MCF 10A (cell line): ENCODE measurements at regions not wholly inside any gene's neighbourhood (a gene's known extent, or its start where the extent isn't known, plus 50 kb on each side); places are given as distances from the start of the nearest gene placed in this dataset.

Experiments
- BruUV-seq: library from RNA; stranded (reverse); fragments of 400-500 nt; replicated peaks from 2 replicates; lab custom pipeline; 2021; lab: Mats Ljungman, UMichigan
- CTCF ChIA-PET: fragments of 300-600 bp; sonication (Branson Sonifier 250); formaldehyde crosslinking; extraction: SDS; loops from one replicate; lab custom pipeline; 2021; ENCODE audit warnings: antibody characterized with exemption, inconsistent platforms; lab: Yijun Ruan, JAX
- POLR2A ChIA-PET: fragments of 300-600, 350-650 bp; sonication (Branson Sonifier 250); formaldehyde crosslinking; extraction: SDS; loops from one replicate; lab custom pipeline; 2020; ENCODE audit warnings: antibody characterized with exemption, inconsistent platforms; lab: Yijun Ruan, JAX
- DNase-seq: peaks from one replicate; pipeline ENCODE4 v3.0.0-alpha.2; 2018; ENCODE audit not compliant: unreplicated experiment
- H3K27ac Mint-ChIP-seq: one replicate; pipeline ENCODE4 v1.8.0; 2022; ENCODE audit warnings: mild to moderate bottlenecking, low read depth, mixed read lengths; ENCODE audit not compliant: unreplicated experiment
- H3K27me3 Mint-ChIP-seq: one replicate; pipeline ENCODE4 v1.8.0; 2022; ENCODE audit warnings: mixed read lengths; ENCODE audit not compliant: insufficient read depth, unreplicated experiment
- H3K36me3 Mint-ChIP-seq: one replicate; pipeline ENCODE4 v1.8.0; 2022; ENCODE audit warnings: mild to moderate bottlenecking, moderate library complexity, mixed read lengths; ENCODE audit not compliant: insufficient read depth, unreplicated experiment
- H3K4me1 Mint-ChIP-seq: one replicate; pipeline ENCODE4 v1.8.0; 2022; ENCODE audit warnings: mixed read lengths; ENCODE audit not compliant: insufficient read depth, unreplicated experiment
- H3K4me3 Mint-ChIP-seq: one replicate; pipeline ENCODE4 v1.8.0; 2022; ENCODE audit warnings: mild to moderate bottlenecking, moderate library complexity, mixed read lengths; ENCODE audit not compliant: unreplicated experiment
- H3K9me3 Mint-ChIP-seq: one replicate; pipeline ENCODE4 v1.8.0; 2022; ENCODE audit warnings: mixed read lengths; ENCODE audit not compliant: unreplicated experiment
- intact Hi-C: fragments of 100-400 bp; cut with micrococcal nuclease; formaldehyde crosslinking; loops from 2 replicates; pipeline ENCODE4 v1.14.1; 2022
- TF ChIP-seq, protein P1 (sequence below): fragments of 200-600 bp; IDR thresholded peaks from one replicate; pipeline ENCODE4 v1.8.0; 2022; ENCODE audit warnings: antibody characterized with exemption, mild to moderate bottlenecking; ENCODE audit not compliant: unreplicated experiment

DNA sequence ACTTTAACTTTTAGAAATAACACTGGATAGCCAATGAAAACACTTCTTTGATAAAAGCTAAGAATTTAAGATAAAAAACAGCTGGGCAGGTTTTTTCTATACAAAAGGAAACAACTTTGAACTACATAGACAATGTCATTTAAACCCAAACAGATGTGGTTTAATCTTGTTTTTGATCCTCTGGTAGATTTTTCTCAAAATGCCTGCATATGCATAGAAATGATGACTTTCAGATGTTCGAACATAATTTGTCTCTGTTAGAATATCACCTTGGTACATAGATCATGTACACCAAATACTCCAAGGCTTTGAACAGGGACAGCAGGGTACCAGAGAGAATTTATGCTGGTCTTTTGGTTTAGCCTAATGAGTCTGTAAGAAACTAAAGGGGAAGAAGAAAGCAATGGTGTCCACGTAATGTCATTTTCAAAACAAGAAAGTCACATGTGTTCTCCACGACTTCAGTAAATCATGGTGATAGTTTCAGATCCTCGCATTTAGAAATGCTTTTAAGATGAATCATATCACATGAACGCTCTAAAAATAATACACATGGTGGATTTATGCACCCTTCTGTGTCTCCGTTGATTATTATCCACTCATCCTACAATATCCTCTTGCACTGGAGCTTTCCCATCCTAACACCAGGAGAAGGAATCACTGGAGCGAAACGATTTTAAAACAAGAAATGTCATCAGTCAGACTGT is 160.1 kb upstream of the PDZRN3 start:
- H3K9me3 Mint-ChIP-seq, result no peaks in the 10 kb centered on the region
- H3K36me3 Mint-ChIP-seq, result no peaks in the 10 kb centered on the region
- ChIA-PET POLR2A (no interaction called here), CTCF (interaction anchor here (0.6 to 1.2 kb wide), 3 partner anchors 254 to 277 kb away, joined by 3 to 4 read pairs (median 4); no protein-coding TSS in a partner anchor)
- intact Hi-C loops, result no loop called here
- peaks cover 21% of the 10 kb centered on the region for H3K4me1 Mint-ChIP-seq
- DNase-seq, result no peak
- no peak overlapping the region for H3K4me3 Mint-ChIP-seq
- BruUV-seq, result no TSS peak
- H3K27ac Mint-ChIP-seq, result no peak overlapping the region
- no peaks in the 10 kb centered on the region for H3K27me3 Mint-ChIP-seq
- TF ChIP-seq, protein P1, sequence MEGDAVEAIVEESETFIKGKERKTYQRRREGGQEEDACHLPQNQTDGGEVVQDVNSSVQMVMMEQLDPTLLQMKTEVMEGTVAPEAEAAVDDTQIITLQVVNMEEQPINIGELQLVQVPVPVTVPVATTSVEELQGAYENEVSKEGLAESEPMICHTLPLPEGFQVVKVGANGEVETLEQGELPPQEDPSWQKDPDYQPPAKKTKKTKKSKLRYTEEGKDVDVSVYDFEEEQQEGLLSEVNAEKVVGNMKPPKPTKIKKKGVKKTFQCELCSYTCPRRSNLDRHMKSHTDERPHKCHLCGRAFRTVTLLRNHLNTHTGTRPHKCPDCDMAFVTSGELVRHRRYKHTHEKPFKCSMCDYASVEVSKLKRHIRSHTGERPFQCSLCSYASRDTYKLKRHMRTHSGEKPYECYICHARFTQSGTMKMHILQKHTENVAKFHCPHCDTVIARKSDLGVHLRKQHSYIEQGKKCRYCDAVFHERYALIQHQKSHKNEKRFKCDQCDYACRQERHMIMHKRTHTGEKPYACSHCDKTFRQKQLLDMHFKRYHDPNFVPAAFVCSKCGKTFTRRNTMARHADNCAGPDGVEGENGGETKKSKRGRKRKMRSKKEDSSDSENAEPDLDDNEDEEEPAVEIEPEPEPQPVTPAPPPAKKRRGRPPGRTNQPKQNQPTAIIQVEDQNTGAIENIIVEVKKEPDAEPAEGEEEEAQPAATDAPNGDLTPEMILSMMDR, result no peak

DNA sequence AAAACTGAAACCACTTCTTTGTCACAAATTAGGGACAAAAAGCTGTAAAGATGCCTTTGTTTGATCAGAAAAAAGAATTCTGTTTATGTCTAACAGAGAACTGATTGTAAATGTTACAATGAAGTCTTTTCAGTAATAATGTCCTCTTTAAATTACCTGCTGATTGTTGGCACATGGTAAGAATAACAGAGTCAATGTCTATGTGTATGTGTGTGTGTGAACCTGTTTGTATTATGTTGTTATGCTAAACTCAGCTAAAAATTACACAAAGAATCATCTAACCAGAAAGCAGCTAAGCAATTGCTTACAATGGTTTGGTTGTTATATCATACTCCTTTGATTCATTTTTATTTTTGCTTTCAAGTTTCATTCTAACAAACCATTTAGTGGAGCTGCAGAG is 159.1 kb upstream of the PDZRN3 start:
- Mint-ChIP-seq H3K27ac (no peak overlapping the region), H3K36me3 (no peaks in the 10 kb centered on the region), H3K4me1 (peaks cover 21% of the 10 kb centered on the region), H3K4me3 (no peak overlapping the region), H3K27me3 (no peaks in the 10 kb centered on the region), H3K9me3 (no peaks in the 10 kb centered on the region)
- TF ChIP-seq, protein P1, result no peak
- ChIA-PET POLR2A (no interaction called here), CTCF (interaction anchor here (1.2 kb wide), 1 partner anchor 253 kb away, joined by 3 read pairs; no protein-coding TSS in a partner anchor)
- DNase-seq, result no peak
- BruUV-seq, result no TSS peak
- intact Hi-C loops, result no loop called here

- intact Hi-C loops, result no loop called here
- Mint-ChIP-seq H3K27me3 (no peaks in the 10 kb centered on the region), H3K27ac (no peak overlapping the region), H3K36me3 (no peaks in the 10 kb centered on the region), H3K9me3 (no peaks in the 10 kb centered on the region), H3K4me3 (no peak overlapping the region), H3K4me1 (peaks cover 17% of the 10 kb centered on the region)
- no peak for DNase-seq
- TF ChIP-seq, protein P1, result no peak
- no TSS peak for BruUV-seq
- POLR2A ChIA-PET, result no interaction called here
- CTCF ChIA-PET, result interaction anchor here (1.3 kb wide), 1 partner anchor 274 kb away, joined by 3 read pairs; no protein-coding TSS in a partner anchor
These were observed 156.8 kb upstream of the PDZRN3 start for GRCh38 chr3:73781541-73781940.

- Mint-ChIP-seq H3K36me3 (no peaks in the 10 kb centered on the region), H3K9me3 (no peaks in the 10 kb centered on the region), H3K4me1 (no peaks in the 10 kb centered on the region), H3K4me3 (no peak overlapping the region), H3K27ac (no peak overlapping the region), H3K27me3 (no peaks in the 10 kb centered on the region)
- intact Hi-C loops, result no loop called here
- ChIA-PET POLR2A (no interaction called here), CTCF (interaction anchor here (0.9 kb wide), 1 partner anchor 26 kb away, joined by 3 read pairs; no protein-coding TSS in a partner anchor)
- TF ChIP-seq, protein P1, result no peak
- no peak for DNase-seq
- no TSS peak for BruUV-seq
These were observed 149.9 kb upstream of the PDZRN3 start for GRCh38 chr3:73774645-73775044.
